ENCODE measurements at regions not wholly inside any gene's neighbourhood (a gene's known extent, or its start where the extent isn't known, plus 50 kb on each side); places are given as distances from the start of the nearest gene placed in this dataset.

DNA sequence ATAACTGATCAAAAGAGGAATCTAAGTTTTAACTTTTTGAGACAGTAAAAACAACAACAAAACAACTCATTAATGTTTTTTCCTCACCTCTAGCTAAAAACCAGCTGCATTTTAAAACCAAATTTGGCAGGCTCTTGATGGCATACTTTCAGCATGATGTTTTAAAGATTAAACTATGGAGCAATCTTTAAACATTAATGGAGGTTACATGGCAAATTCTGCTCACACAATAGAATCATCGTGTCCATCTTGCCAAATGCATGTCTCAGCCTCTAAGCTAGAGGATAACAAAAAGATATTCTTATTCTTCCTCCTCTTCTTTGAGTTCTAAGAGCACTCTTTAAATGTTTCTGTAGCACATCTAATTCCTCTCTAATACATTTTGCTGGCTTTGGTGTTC is 579.8 kb upstream of the PKN2 start:
- DNase-seq, result no peak
- Histone ChIP-seq H3K4me3 (no peak overlapping the region), H3K36me3 (no peaks in the 10 kb centered on the region), H3K27ac (no peak overlapping the region), H3K9me3 (replicated peaks) (no peaks in the 10 kb centered on the region), H3K4me1 (no peaks in the 10 kb centered on the region), H3K27me3 (no peaks in the 10 kb centered on the region)

DNA sequence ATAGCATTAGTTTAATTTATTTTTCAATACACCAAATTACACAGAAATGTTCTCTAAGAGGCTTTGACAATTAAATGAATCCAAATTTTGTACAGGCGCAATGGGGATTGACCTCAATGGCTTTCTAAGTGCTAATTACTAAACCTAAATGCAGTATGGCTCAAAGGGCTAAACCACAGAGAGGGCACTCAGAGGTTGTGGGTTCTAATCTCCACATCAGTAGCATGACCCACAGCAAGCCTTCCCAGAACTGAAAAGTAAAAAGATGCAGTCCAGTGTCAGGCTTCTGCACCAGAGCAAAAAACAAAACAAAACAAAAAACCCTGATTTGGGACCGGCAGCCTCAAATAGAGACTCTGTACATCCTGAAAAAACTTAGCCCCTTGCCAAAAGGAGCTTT is 579.2 kb upstream of the PKN2 start:
- H3K27me3 ChIP-seq, result no peaks in the 10 kb centered on the region
- no peak overlapping the region for H3K27ac ChIP-seq
- H3K9me3 ChIP-seq (replicated peaks), result no peaks in the 10 kb centered on the region
- no peaks in the 10 kb centered on the region for H3K36me3 ChIP-seq
- DNase-seq, result no peak
- no peak overlapping the region for H3K4me3 ChIP-seq
- no peaks in the 10 kb centered on the region for H3K4me1 ChIP-seq

DNA sequence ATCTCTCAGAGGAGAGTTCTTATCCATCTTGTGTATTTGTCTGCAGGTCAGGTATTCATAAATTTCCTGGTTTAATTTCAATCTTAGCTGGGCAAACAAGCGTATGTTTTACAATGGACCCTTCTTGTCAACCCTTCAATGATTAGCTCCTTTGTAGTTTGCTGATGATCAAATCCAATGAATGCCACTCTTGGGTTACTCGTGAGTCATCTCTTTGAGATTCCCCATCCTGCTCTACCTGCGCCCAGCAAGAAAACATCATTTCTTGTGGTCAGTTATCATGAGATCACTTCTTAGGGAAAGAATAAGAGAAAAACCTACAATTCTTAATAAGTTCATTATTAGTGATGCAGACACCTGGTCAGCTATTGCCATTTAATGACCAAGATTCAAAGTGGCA is 572.3 kb upstream of the PKN2 start:
- Histone ChIP-seq H3K4me1 (no peaks in the 10 kb centered on the region), H3K27ac (no peak overlapping the region), H3K36me3 (no peaks in the 10 kb centered on the region), H3K9me3 (replicated peaks) (no peaks in the 10 kb centered on the region), H3K27me3 (no peaks in the 10 kb centered on the region), H3K4me3 (no peak overlapping the region)
- no peak for DNase-seq

DNA sequence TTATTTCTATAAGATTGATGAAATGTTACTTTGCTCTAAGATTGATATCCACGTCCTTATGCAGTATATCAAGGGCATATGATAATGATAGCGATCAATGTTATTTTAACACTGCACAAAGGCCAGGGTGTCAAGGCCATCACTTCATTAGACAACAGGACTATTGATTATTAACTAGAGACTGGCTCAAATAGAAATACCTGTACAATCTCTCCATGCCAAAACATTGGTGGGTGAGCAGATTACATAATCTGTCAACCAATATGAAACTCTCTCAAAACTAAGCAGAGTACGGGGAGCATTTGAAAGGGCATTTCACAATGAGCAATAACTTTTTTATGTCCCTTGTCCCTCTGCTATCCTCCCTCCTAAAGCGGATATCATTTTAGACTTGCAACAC is 566.5 kb upstream of the PKN2 start:
- Histone ChIP-seq H3K36me3 (no peaks in the 10 kb centered on the region), H3K4me1 (no peaks in the 10 kb centered on the region), H3K27me3 (no peaks in the 10 kb centered on the region), H3K27ac (no peak overlapping the region), H3K4me3 (no peak overlapping the region), H3K9me3 (replicated peaks) (no peaks in the 10 kb centered on the region)
- DNase-seq, result no peak

DNA sequence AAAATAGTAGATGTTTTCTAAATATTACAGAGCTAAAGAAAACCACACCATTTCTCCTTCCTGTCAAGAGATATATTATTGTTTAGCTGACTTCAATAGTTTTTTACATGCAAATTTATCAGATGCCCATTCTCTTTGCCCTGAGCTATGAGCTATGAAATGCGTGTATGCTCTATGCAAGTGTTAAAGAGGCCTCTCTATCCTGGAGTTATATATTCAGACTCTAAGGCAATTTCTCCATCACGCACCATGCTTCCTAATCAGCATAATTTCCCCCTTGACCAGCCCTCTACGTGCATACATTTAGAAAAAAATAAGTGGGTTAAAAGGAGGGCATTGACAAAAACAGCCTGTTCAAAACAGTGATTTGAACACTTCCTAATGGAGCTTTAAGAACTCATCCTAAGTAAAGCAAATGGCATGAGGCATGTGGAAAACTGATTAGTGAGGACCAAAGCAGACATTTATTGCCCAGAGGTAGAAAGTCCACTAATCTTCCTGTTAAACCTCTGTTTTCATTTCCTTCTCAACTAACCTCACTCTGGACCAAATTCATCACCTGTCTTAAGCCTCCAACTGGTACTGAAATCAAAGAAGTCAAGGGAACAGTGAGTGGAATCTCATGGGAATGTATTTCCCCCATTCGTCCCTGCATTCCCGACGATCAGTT is 565.8 kb upstream of the PKN2 start:
- Histone ChIP-seq H3K36me3 (no peaks in the 10 kb centered on the region), H3K4me3 (no peak overlapping the region), H3K27ac (no peak overlapping the region), H3K4me1 (no peaks in the 10 kb centered on the region), H3K9me3 (replicated peaks) (no peaks in the 10 kb centered on the region), H3K27me3 (no peaks in the 10 kb centered on the region)
- no peak for DNase-seq

DNA sequence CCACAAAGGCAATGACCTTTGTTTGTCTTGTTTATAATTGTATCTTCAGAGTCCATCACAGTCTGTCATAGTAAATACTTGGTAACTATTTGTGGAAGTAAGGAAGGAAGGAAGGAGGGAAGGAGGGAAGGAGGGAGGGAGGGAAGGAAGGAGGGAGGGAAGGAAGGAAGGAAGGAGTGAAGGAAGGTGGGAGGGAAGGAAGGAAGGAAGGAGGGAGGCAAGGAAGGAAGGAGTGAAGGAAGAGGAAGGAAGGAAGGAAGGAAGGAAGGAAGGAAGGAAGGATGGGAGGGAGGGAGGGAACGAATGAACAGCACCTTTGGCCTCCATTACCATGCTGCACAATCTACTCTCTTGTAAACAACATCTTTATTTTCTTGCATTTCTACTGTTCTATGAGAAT is 559.5 kb upstream of the PKN2 start:
- Histone ChIP-seq H3K4me1 (no peaks in the 10 kb centered on the region), H3K27me3 (no peaks in the 10 kb centered on the region), H3K27ac (no peak overlapping the region), H3K9me3 (replicated peaks) (no peaks in the 10 kb centered on the region), H3K36me3 (no peaks in the 10 kb centered on the region), H3K4me3 (no peak overlapping the region)
- no peak for DNase-seq

DNA sequence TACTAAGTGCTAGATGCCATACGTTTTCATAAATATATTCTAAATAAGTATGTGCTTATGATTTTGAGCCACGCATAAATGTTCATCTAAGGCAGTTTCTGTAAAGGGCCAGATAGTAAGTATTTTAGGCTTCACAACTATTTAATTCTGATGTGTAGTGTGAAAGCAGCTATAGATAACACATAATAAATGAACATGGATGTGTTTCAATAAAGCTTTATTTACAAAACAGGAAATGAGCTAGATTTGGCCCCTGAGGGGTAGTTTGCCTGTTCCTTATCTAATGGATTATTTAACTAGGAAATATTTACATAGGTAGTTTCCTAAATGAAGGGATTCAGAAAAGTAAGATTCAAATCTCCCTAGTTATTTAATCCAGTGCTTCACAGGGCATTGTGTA is 557.6 kb upstream of the PKN2 start:
- Histone ChIP-seq H3K27me3 (no peaks in the 10 kb centered on the region), H3K4me1 (no peaks in the 10 kb centered on the region), H3K4me3 (no peak overlapping the region), H3K9me3 (replicated peaks) (no peaks in the 10 kb centered on the region), H3K27ac (no peak overlapping the region), H3K36me3 (no peaks in the 10 kb centered on the region)
- no peak for DNase-seq

DNA sequence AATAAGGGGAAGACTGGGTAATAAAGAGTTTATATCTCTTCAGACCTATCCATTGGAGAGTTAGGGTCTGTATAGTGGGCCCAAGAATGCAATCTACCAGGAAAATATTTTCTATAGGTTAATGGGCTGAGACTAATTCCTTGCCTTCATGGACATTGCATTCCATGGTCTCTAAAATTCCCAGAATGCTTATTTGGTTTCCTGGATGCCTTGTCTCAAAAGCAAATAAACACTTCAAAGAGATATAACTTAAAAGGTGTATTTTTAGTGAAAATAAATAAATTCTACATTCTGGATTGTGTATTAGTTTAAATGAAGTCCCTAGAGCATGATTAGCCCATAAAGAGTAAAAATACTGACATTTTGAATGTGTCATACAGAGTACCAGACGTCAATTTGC is 550.1 kb upstream of the PKN2 start:
- H3K4me3 ChIP-seq, result no peak overlapping the region
- H3K36me3 ChIP-seq, result no peaks in the 10 kb centered on the region
- no peaks in the 10 kb centered on the region for H3K9me3 ChIP-seq (replicated peaks)
- no peak overlapping the region for H3K27ac ChIP-seq
- no peak for DNase-seq
- no peaks in the 10 kb centered on the region for H3K27me3 ChIP-seq
- H3K4me1 ChIP-seq, result no peaks in the 10 kb centered on the region

DNA sequence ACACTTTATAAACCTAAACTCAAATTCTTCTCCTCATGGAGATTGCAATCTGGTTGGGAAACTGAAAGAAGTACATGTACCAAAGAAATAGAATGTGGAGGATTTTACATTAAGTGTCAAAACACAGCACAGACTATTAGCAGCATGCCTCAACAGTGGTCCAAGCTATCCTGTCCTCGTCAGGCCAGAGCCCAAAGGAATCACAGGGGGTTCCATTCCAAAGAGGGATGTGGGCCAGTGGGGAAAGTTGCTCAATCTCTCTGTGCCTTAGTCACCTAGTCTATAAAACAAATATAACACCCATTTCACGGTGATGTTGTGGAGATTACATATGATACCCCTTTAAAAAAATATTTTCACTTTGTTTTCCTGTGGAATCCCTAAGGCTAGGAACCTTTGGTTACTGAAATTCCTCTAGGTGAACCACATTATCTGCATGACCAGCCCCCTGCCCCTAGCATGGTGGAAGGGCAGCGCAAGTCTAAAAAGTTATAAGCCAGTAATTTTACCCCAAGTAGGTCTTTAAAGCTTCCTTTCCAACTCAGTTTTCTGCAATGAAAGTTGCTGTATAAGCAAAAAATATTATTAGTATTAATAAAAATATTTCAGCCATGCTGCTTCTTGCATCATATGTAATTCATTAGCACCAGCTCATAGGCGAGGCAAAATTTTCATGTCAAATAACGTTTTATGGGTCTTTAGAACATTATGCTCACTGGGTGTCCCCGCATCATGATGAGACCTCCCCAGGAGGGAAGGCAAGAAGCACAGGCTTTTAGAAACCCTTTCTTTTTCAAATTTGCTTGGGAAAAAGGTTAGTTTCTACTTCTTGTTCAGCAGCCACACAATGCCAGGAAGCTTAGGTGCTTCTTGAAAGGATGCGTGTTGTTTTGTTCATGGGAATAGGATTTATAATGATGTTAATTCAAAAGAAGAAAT is 548.8 kb upstream of the PKN2 start:
- no peaks in the 10 kb centered on the region for H3K4me1 ChIP-seq
- no peaks in the 10 kb centered on the region for H3K27me3 ChIP-seq
- no peak overlapping the region for H3K27ac ChIP-seq
- DNase-seq, result no peak
- H3K4me3 ChIP-seq, result no peak overlapping the region
- H3K36me3 ChIP-seq, result no peaks in the 10 kb centered on the region
- H3K9me3 ChIP-seq (replicated peaks), result no peaks in the 10 kb centered on the region

DNA sequence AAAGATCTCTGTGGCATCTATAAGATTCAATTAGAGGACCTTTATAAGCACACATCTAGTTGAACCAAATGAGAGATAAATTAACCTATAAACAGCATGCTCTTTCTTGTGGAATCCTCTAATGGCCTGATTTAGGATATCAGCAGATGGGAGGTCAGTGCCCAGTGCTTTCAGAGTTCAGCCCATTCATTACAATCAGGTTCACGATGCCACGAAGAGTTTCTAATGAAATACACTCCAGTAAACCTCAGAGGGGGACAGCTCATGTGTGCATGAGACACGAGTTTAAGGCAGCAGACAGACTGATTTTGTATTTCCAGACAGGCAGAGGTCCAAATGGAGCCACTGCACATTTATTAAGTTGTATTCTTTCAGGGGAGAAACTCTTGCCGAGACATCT is 544.4 kb upstream of the PKN2 start:
- no peaks in the 10 kb centered on the region for H3K9me3 ChIP-seq (replicated peaks)
- H3K4me1 ChIP-seq, result no peaks in the 10 kb centered on the region
- DNase-seq, result no peak
- no peaks in the 10 kb centered on the region for H3K27me3 ChIP-seq
- H3K36me3 ChIP-seq, result no peaks in the 10 kb centered on the region
- no peak overlapping the region for H3K27ac ChIP-seq
- H3K4me3 ChIP-seq, result no peak overlapping the region

DNA sequence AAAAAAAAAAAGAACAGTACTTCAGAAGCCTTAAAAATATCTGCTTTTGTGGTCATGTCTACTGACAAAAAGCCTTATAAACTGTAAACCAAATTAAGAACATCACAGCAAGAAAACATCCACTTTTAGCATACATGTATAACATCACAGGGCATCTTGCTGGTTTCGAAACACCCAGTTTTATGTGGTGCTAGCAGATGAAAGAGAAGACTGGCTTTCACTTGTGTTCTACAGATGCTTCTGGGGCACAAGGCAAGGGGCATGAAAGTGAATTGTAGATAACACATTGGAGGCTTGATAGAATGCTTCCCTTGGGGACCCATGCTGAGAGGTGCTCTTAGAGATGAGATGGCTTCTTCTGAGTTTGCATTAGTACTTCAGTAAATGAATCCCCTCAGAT is 543.7 kb upstream of the PKN2 start:
- no peaks in the 10 kb centered on the region for H3K4me1 ChIP-seq
- H3K4me3 ChIP-seq, result no peak overlapping the region

DNA sequence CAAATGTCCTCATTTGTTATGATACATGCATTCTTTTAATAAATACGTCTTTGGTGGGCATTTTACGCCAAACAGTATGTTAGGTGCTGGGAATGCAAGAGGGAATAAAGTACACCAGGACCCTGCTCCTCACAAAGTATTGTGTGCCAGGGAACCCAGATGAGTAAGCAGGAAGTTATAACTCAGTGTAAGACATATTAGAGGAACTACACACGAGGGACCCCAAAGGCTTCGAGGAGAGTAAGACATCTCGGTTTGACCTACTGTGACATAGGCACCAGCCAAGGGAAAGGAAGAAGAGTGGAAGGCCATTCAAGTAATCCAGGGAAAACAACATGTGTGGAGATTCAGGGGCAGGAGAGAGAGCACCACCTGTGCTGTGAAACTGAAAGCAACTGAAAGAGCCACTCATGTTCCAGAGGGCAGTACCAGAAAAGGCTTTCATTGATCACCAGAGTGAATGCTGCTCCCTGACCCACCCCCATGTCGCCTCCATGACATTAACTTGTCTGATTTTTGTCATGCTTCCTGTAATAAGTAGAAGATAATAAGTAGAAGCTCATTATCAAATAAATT is 542.5 kb upstream of the PKN2 start:
- Histone ChIP-seq H3K4me3 (no peak overlapping the region), H3K36me3 (no peaks in the 10 kb centered on the region), H3K4me1 (no peaks in the 10 kb centered on the region), H3K27me3 (no peaks in the 10 kb centered on the region), H3K9me3 (replicated peaks) (no peaks in the 10 kb centered on the region), H3K27ac (no peak overlapping the region)
- no peak for DNase-seq

More for the DNA sequence above, 543.7 kb upstream of the PKN2 start:
- no peak for DNase-seq
- H3K9me3 ChIP-seq (replicated peaks), result no peaks in the 10 kb centered on the region
- H3K27me3 ChIP-seq, result no peaks in the 10 kb centered on the region
- H3K27ac ChIP-seq, result no peak overlapping the region
- no peaks in the 10 kb centered on the region for H3K36me3 ChIP-seq

DNA sequence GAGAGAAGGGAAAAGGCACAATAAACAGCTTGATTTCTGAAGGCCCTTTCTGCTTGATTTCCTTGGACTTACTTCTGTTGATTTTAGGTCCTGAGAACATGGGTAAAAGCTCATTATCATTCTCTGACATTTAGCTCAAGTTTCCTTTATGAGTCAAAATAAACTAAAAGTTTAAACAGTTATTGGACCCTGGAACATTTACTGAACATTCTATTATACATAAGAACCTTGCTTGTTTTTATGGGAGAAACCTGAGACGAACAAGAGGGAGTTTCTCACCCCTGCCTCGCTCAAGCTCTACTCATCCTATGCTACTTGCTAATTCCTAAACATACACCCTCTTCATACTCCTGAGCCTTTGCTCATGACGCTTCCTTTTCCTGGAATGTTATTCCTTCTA is 538.3 kb upstream of the PKN2 start:
- no peak overlapping the region for H3K4me3 ChIP-seq
- H3K4me1 ChIP-seq, result no peaks in the 10 kb centered on the region
- no peaks in the 10 kb centered on the region for H3K27me3 ChIP-seq
- DNase-seq, result no peak
- H3K36me3 ChIP-seq, result no peaks in the 10 kb centered on the region
- no peak overlapping the region for H3K27ac ChIP-seq
- H3K9me3 ChIP-seq (replicated peaks), result no peaks in the 10 kb centered on the region

DNA sequence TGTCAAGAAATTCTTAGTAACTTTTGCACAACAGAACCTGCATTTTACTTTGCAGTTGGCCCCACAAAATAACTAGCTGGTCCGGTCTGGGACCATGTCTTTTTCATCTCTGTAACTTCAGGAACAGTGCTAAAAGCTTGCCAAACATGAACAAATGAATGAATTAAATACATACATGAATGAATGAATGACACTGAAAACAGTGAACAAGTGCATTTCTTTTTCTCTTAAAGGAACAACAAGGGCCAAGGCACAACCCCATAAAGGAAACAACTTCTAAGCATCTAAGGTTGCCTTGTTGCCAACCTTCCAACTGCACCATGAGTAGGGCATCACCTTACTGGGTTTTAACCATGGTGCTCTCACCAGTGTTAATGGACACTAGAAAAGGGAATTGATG is 534.4 kb upstream of the PKN2 start:
- H3K9me3 ChIP-seq (replicated peaks), result no peaks in the 10 kb centered on the region
- H3K36me3 ChIP-seq, result no peaks in the 10 kb centered on the region
- no peaks in the 10 kb centered on the region for H3K27me3 ChIP-seq
- DNase-seq, result no peak
- H3K4me3 ChIP-seq, result no peak overlapping the region
- H3K4me1 ChIP-seq, result no peaks in the 10 kb centered on the region
- H3K27ac ChIP-seq, result no peak overlapping the region

DNA sequence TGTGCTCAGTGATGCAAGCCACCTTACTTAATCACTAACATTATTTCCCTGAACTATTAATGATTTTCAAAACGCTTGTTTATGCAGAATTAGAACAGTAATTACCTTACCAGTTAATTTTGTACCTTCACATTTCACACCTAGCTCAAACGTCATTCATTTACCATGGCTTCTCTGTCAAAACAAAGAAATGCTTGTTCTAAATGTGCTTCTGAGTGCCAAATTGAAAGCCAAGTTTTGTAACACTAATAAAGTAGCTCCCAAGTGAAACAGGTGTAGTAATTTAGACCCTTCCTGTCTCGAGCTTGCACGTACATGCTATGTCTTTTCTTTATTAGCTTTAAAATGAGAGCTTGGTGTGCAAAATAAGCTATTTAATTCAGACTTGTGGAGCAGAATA is 533.7 kb upstream of the PKN2 start:
- Histone ChIP-seq H3K4me1 (no peaks in the 10 kb centered on the region), H3K27me3 (no peaks in the 10 kb centered on the region), H3K4me3 (no peak overlapping the region), H3K9me3 (replicated peaks) (no peaks in the 10 kb centered on the region), H3K27ac (no peak overlapping the region), H3K36me3 (no peaks in the 10 kb centered on the region)
- DNase-seq, result no peak

Data from SJCRH30 (cell line).